Fibroblast of villous mesenchyme (primary cell): ENCODE measurements at regions not wholly inside any gene's neighbourhood (a gene's known extent, or its start where the extent isn't known, plus 50 kb on each side); places are given as distances from the start of the nearest gene placed in this dataset.

Source experiments
- DNase-seq: peaks from one replicate; pipeline ENCODE4 v3.0.0-alpha.2; 2010; ENCODE audit warnings: low read depth
- H3K4me3 ChIP-seq: 2 replicates; pipeline ENCODE4 v1.5.1; 2011; ENCODE audit warnings: low read depth, mild to moderate bottlenecking, low read length
- TF ChIP-seq, protein P1 (sequence below): IDR thresholded peaks from 2 replicates; pipeline ENCODE4 v1.5.1; 2012; ENCODE audit warnings: low read depth, mild to moderate bottlenecking, low read length; ENCODE audit not compliant: insufficient read depth

DNA sequence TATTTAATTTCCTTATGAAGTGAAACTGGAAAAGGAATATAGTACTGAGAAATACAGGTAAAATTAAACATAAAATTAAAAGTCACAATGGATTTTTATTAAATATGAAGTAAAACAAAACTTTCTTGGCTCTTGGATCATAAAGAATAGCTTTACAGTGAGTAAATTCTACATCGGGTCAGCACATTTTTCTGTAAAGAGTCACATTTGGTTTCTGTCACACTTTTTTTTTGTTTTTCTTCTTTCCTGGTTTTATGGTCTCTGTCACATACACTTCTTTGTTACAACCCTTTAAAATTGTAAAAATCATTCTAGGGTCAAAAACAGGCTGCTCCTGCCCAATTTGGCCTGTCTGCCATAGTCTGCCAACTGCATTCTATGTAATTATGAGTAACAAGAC, 254.4 kb upstream of the POU3F2 start:
- no peak overlapping the region for H3K4me3 ChIP-seq
- TF ChIP-seq, protein P1, sequence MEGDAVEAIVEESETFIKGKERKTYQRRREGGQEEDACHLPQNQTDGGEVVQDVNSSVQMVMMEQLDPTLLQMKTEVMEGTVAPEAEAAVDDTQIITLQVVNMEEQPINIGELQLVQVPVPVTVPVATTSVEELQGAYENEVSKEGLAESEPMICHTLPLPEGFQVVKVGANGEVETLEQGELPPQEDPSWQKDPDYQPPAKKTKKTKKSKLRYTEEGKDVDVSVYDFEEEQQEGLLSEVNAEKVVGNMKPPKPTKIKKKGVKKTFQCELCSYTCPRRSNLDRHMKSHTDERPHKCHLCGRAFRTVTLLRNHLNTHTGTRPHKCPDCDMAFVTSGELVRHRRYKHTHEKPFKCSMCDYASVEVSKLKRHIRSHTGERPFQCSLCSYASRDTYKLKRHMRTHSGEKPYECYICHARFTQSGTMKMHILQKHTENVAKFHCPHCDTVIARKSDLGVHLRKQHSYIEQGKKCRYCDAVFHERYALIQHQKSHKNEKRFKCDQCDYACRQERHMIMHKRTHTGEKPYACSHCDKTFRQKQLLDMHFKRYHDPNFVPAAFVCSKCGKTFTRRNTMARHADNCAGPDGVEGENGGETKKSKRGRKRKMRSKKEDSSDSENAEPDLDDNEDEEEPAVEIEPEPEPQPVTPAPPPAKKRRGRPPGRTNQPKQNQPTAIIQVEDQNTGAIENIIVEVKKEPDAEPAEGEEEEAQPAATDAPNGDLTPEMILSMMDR = no peak
- DNase-seq = no peak

DNA sequence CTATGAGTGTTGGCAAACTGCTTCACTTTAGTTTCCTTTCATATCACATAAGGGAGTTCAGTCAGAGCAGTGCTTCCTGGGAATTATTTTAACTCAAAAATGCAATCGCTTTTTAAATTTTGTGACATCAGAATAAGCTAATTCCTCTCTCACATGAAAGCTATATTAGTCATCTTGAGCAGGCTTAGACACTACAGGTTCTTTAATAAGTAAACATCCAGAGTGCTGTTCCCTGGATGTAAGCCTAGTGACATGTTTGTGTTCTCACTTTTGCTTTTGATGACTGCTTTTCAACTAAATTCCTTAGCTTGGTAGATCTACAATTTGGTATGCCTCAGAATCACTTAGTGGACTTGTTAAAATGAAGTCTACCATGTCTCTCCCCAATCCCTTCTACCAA, 252.7 kb upstream of the POU3F2 start:
- no peak overlapping the region for H3K4me3 ChIP-seq
- TF ChIP-seq, protein P1 = no peak
- DNase-seq = no peak

DNA sequence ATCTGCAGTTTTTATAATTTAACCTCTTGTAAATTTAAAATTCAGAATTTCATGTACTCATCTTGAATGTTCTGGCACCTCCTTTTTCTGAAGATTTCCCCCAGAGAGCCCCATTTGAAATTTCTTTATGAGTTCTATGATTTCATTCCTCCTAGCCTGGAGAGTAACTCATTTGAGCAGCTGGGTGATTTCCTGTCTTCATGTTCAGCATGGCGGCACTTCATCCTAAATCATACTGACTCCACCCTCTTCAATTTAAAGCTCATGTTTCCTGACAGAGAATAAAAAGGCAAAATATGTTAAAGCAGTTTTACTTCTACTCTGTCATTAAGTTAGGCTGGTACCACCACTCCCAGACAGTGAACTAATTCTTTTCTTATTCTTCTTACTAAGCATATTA, 250.9 kb upstream of the POU3F2 start:
- TF ChIP-seq, protein P1 = no peak
- no peak for DNase-seq
- H3K4me3 ChIP-seq = no peak overlapping the region

DNA sequence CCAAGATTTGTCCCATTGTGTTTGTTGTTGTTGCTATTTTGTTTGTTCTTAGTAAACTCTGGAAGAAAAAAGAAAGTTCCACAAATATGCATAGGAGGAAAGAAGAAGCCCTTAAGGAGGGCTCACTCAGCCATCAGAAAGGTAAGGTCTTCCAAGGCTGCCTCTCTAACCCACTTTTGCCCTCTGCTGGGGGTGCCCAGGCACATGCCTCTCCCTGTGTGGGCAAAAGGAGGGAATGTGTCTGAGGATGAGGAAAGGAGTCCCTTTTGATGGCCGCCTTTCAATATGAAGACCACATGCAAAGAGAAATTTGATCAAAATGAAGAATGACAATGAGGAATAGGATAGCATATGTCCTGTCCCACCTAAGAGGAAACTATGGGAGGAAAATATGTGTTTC, 248.2 kb upstream of the POU3F2 start:
- TF ChIP-seq, protein P1 = no peak
- H3K4me3 ChIP-seq = no peak overlapping the region
- DNase-seq = no peak

DNA sequence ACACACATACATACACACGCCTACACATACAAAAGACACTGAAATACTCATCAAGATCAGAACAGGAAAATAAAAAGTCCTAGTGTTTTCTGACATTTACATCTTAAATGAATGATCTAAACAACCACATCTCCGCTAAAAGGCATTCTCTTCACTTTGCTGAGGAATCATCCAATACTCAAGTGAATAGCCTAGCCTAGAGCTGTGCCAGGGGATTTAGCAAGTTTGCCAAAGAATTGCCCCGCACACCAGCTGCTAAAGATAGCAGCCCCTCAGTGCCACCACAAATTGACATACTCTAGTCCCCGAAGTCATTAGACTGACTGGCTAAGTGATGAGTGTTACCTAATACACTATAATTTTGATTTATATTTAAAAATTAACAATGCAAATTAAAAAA, 246.8 kb upstream of the POU3F2 start:
- TF ChIP-seq, protein P1 = no peak
- DNase-seq = no peak

DNA sequence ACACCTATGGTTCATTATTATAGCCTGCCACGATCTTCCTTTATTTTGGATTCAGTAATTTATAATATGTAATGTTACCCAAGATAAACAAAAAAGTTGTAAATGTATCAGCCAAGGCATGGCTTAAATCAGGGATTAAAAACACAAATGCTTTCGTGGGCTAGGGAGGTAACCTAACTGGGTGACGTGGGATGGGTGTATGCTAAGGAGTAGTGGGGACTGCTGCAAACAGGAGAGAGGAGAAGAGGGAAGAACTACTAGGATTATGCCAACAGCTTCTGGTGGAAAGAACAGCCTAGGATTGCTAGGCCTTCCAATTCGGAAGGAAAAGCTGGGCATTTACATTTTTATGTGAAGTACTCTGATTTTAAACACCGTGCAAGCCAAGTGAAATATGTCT, 244.8 kb upstream of the POU3F2 start:
- TF ChIP-seq, protein P1 = no peak
- no peak overlapping the region for H3K4me3 ChIP-seq
- DNase-seq = no peak

More for the DNA sequence above, 246.8 kb upstream of the POU3F2 start:
- H3K4me3 ChIP-seq = no peak overlapping the region

DNA sequence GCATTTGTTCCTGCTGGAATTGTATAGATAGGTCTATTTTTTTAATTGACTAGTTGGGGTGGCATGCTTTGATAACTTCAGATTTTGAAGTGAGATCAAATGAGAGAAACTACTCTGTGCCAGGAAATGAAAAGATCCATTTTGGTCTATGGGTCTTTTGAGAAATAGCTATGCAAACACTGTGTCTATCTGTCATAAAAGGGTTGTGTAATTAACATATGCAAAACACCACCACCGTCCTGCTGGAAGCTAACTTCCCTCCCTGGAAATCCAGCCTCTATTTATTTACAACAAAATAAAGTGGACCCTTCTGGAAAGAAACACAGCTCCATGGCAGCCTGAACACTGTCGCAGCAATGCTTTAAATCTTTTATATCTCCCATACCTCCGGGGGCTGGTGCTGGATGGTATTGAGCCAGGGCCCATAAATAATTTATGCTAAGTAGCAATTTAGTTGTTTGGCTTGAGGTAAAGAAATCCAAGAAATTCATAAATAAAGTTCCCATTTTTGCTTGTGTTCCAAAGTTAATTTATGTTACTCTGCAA, 244.2 kb upstream of the POU3F2 start:
- no peak for DNase-seq
- H3K4me3 ChIP-seq = no peak overlapping the region
- TF ChIP-seq, protein P1 = no peak
